ENCODE measurements at regions not wholly inside any gene's neighbourhood (a gene's known extent, or its start where the extent isn't known, plus 50 kb on each side); places are given as distances from the start of the nearest gene placed in this dataset.
"Not testable (repeated sequence)": the region's sequence is repeated elsewhere in the genome, so short reads cannot be mapped to it uniquely, and the experiment has no call there.

DNA sequence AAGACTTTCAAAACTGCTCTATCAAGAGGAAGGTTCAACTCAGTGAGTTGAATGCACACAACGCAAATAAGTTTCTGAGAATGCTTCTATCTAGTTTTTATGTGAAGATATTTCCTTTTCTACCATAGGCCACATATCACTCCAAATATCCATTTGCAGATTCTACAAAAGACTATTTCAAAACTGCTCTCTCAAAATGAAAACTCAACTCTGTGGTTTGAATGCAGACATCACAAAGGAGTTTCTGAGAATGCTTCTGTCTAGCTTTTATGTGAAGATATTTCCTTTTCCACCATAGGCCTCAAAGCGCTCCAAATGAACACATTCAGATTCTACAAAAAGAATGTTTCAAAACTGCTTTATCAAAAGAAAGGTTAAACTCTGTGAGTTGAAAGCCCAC, 1093.1 kb upstream of the DEFB115 start:
- H3K36me3 ChIP-seq; H3K27me3 ChIP-seq; H3K4me3 ChIP-seq; H4K20me1 ChIP-seq; H3K4me1 ChIP-seq; H3K9me3 ChIP-seq (replicated peaks in 1 of 11); H3K27ac ChIP-seq; H3K4me2 ChIP-seq; H3K9ac ChIP-seq: not testable (repeated sequence)

- Histone ChIP-seq H3K27me3 (no peaks in the 10 kb centered on the region), H3K36me3 (no peaks in the 10 kb centered on the region), H3K27ac (no peak overlapping the region), H3K4me3 (no peak overlapping the region), H3K9me3 (replicated peaks in 1 of 11) (no peaks in the 10 kb centered on the region), H3K9ac (no peak overlapping the region), H3K4me1 (no peaks in the 10 kb centered on the region), H4K20me1 (no peaks in the 10 kb centered on the region), H3K4me2 (no peak overlapping the region)
- no peak for TF ChIP-seq Cebpa-rat (IDR thresholded peaks at IDR 0.05)
Observed at GRCh38 chr20:30167540-30167939, 1089.9 kb upstream of the DEFB115 start.

GRCh38 chr20:30168025-30168799, 1089.3 kb upstream of the DEFB115 start:
- no peak overlapping the region for H3K4me3 ChIP-seq
- H3K27ac ChIP-seq = no peak overlapping the region
- H3K36me3 ChIP-seq = no peaks in the 10 kb centered on the region
- no peak overlapping the region for H3K4me2 ChIP-seq
- no peak for TF ChIP-seq Cebpa-rat (IDR thresholded peaks at IDR 0.05)
- H4K20me1 ChIP-seq = no peaks in the 10 kb centered on the region
- H3K4me1 ChIP-seq = no peaks in the 10 kb centered on the region
- H3K9me3 ChIP-seq (replicated peaks in 1 of 11) = no peaks in the 10 kb centered on the region
- H3K9ac ChIP-seq = no peak overlapping the region
- no peaks in the 10 kb centered on the region for H3K27me3 ChIP-seq

DNA sequence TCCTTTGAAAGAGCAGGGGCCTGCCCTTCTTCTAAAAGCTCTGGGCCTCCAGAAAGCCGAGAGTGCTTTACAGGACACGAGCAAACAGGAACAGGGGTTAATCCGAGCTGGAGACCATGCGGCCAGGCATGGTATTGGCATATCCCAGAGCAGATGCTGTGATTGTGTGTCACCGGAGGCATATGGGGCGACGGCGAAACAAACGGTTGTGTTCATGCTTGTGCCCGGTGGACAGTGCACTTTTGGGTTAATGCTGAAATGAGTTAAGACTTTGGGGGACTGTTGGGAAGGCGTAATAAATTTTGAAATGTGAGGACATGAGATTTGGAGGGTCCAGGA, 1088.7 kb upstream of the DEFB115 start:
- no peak overlapping the region for H3K4me3 ChIP-seq
- no peaks in the 10 kb centered on the region for H3K9me3 ChIP-seq (replicated peaks in 1 of 11)
- no peak overlapping the region for H3K9ac ChIP-seq
- no peaks in the 10 kb centered on the region for H3K36me3 ChIP-seq
- no peak for TF ChIP-seq Cebpa-rat (IDR thresholded peaks at IDR 0.05)
- H3K27me3 ChIP-seq = no peaks in the 10 kb centered on the region
- no peaks in the 10 kb centered on the region for H4K20me1 ChIP-seq
- H3K27ac ChIP-seq = no peak overlapping the region
- no peak overlapping the region for H3K4me2 ChIP-seq
- no peaks in the 10 kb centered on the region for H3K4me1 ChIP-seq

- no peak overlapping the region for H3K27ac ChIP-seq
- no peaks in the 10 kb centered on the region for H3K36me3 ChIP-seq
- H4K20me1 ChIP-seq = no peaks in the 10 kb centered on the region
Observed at GRCh38 chr20:30175681-30176080, 1081.8 kb upstream of the DEFB115 start.

DNA sequence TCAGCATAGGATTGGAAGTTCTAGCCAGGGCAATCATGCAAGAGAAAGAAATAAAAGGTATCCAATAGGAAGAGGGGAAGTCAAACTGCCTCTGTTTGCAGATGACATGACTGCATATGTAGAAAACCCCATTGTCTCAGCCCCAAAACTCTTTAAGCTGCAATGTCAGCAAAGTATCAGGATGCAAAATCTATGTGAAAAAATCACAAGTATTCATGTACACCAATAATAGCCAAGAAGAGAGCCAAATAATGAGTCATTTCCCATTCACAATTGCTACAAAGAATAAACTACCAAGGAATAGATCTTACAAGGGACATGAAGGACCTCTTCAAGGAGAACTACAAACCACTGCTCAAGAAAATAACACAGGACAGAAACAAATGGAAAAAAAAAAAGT, 1074.3 kb upstream of the DEFB115 start:
- H3K4me1 ChIP-seq; H3K4me3 ChIP-seq; H3K9ac ChIP-seq; H3K27me3 ChIP-seq; H3K27ac ChIP-seq; H4K20me1 ChIP-seq; H3K9me3 ChIP-seq (replicated peaks in 1 of 11); H3K36me3 ChIP-seq; H3K4me2 ChIP-seq: not testable (repeated sequence)

More at GRCh38 chr20:30175681-30176080, 1081.8 kb upstream of the DEFB115 start:
- Histone ChIP-seq H3K4me2 (no peak overlapping the region), H3K9me3 (replicated peaks in 1 of 11) (no peaks in the 10 kb centered on the region), H3K4me1 (no peaks in the 10 kb centered on the region), H3K9ac (no peak overlapping the region), H3K27me3 (no peaks in the 10 kb centered on the region), H3K4me3 (no peak overlapping the region)
- no peak for TF ChIP-seq Cebpa-rat (IDR thresholded peaks at IDR 0.05)

DNA sequence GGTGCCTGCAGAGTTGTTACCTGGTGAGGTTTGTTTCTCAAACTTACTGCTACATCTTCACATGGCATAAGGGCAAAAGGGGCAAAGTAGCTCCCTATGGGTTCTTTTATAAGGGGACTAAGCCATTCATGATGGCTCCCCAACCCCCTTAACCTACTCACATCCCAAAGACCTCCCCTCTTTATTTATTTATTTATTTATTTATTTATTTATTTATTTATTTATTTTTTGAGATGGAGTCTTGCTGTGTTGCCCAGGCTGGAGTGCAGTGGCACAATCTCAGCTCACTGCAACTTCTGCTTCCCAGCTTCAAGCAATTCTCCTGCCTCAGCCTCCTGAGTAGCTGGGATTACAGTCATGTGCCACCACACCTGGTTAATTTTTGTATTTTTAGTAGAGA, 1065.7 kb upstream of the DEFB115 start:
- not testable (repeated sequence) for H3K9me3 ChIP-seq (replicated peaks in 1 of 11); H3K27me3 ChIP-seq; H3K4me1 ChIP-seq; H3K27ac ChIP-seq; H3K4me2 ChIP-seq; H3K9ac ChIP-seq; H3K36me3 ChIP-seq; H4K20me1 ChIP-seq; H3K4me3 ChIP-seq

- not testable (repeated sequence) for H3K36me3 ChIP-seq; H3K27ac ChIP-seq; H3K9ac ChIP-seq; H3K4me3 ChIP-seq; H3K27me3 ChIP-seq; H3K4me2 ChIP-seq; H3K9me3 ChIP-seq (replicated peaks in 1 of 11); H4K20me1 ChIP-seq; H3K4me1 ChIP-seq
Observed at GRCh38 chr20:30234477-30234876, 1023.0 kb upstream of the DEFB115 start.

DNA sequence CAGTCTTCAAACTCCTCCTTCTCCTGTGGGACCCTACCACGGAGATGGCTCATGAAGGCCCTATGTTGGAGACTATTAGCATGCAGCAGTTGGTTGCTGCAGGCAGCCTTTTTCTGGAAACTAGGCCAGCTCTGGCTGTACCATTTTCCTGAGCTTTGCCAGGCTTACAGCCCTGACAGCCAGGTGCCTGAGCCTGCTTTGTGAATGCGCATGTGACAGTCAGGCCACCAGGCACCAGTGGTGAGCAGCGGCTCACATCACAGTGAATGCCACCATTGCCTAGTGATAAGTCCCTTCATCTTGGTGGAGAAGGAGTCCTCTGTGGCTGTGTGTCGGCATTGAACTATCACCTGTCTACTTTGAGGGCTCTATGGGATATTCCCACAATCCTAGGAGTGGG, 982.4 kb upstream of the DEFB115 start:
- H3K9ac ChIP-seq; H3K4me1 ChIP-seq; H3K27ac ChIP-seq; H3K27me3 ChIP-seq; H3K9me3 ChIP-seq (replicated peaks in 1 of 11); H3K36me3 ChIP-seq; H3K4me3 ChIP-seq; H4K20me1 ChIP-seq; H3K4me2 ChIP-seq: not testable (repeated sequence)

- Histone ChIP-seq H3K4me2 (no peak overlapping the region), H3K9me3 (replicated peaks in 1 of 11) (peaks cover 11 to 35% (median 26%) of the 10 kb centered on the region in 11 experiments; a peak in 19 of 22 replicates)
Observed at GRCh38 chr20:30281584-30282197, 975.8 kb upstream of the DEFB115 start.

DNA sequence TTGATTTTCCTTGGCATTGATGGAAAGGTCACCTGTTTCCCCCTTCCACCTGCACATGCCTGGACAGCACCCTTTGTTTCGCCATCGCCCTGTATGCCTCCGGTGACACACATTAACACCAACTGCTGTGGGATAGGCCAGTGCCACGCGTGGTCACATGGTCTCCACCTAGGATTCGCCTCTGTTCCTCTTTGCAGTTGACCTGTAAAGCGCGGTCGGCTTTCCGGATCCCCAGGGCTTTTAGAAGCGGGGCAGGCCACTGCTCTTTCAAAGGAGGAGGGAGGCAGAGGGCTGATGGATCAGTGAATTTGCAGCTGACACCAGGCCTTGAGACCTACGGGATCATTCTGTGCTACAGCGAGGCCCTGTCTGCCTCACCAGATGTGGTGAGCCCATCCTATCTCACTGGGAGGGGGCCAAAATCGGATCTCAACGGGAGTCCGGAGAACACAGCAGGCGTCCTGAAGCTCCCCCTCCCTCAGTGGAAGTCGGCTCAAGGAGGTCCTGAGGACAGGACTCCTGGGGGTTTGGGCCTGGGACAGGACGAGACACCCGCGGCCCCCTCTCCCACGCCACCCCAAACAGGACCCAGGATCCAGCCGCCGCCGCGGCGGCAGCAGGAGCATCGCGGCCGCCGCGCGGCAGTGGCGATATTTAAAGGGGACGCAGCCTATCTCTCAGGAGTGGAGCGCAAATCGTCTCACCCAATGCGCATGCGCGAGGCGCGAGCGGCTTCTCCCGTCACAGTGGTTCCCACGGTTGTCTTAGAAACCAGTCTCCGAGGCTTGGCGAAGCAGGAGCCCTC, 973.8 kb upstream of the DEFB115 start:
- H3K9ac ChIP-seq, H3K36me3 ChIP-seq, H3K4me3 ChIP-seq, H3K4me1 ChIP-seq, H4K20me1 ChIP-seq, H3K27me3 ChIP-seq, H3K27ac ChIP-seq, H3K4me2 ChIP-seq: not testable (repeated sequence)
- H3K9me3 ChIP-seq (replicated peaks in 1 of 11) = peaks cover 11 to 35% (median 26%) of the 10 kb centered on the region in 11 experiments; a peak in 19 of 22 replicates

More at GRCh38 chr20:30281584-30282197, 975.8 kb upstream of the DEFB115 start:
- Histone ChIP-seq H3K9ac (no peak overlapping the region), H3K36me3 (no peaks in the 10 kb centered on the region), H3K4me3 (no peak overlapping the region), H3K4me1 (no peaks in the 10 kb centered on the region), H3K27me3 (no peaks in the 10 kb centered on the region), H3K27ac (no peak overlapping the region), H4K20me1 (no peaks in the 10 kb centered on the region)
- no peak for TF ChIP-seq Cebpa-rat (IDR thresholded peaks at IDR 0.05)
